HG03520 (cell line): ENCODE measurements at regions not wholly inside any gene's neighbourhood (a gene's known extent, or its start where the extent isn't known, plus 50 kb on each side); places are given as distances from the start of the nearest gene placed in this dataset.
A peak's percentile ranks its signal among the peaks of the same experiment; 100 is the strongest.
"Not testable (repeated sequence)": the region's sequence is repeated elsewhere in the genome, so short reads cannot be mapped to it uniquely, and the experiment has no call there.

ENCODE experiments used
- ATAC-seq: cut with Tn5 transposase; IDR thresholded peaks from one replicate; pipeline ENCODE4 v1.9.1; 2021; ENCODE audit warnings: mild to moderate bottlenecking, moderate library complexity; ENCODE audit not compliant: unreplicated experiment

DNA sequence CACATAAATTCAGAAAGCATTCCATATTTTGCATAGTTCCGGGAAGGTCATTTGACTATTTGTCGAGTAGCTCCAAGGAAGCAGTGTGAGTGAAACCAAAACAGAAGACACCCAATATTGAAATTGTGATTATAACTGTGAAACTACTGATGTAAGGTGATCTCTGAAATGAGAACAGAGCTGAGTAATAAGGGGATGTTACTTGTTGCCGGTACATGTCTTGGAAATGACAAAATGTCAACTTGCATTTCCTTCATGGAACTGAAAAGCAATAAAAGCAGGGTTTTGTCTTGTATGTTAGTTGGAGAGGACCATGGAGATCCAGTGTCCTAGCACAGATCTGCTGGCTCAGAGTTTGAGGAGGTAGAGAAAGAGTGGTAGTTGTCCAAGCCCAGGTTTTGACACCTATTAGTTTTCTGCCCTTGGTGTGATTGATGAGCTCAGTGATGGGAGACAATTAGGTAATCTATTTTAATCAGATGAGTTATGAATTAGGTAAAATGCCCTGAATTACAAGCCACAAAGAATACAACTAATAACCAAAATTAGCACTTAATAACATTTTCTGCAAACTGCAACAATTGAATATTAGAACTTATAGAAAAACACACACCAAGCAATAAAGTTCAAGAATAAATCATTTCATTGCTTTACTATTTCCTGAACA, 58.7 kb upstream of the ZNF519 start:
- ATAC-seq: peak; percentile 95

DNA sequence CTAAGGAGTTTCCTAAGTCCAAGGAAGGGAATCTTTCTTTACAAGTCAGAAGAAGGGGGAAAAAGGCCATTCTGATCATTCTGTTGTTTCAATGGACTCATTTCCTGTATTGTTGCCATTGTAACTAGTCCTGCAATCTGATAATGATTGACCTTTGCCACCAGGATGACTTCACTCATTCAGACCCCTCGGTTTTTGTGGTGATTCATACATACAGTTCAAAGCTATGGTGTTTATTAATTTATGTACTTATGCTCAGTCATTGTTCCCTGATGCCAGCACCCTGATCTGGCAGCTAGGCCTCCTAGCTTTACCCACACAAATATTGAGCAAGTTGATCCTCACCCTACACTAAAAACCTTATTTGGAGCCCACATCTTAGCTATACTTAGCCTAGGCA, 57.6 kb upstream of the ZNF519 start:
- no peak for ATAC-seq

DNA sequence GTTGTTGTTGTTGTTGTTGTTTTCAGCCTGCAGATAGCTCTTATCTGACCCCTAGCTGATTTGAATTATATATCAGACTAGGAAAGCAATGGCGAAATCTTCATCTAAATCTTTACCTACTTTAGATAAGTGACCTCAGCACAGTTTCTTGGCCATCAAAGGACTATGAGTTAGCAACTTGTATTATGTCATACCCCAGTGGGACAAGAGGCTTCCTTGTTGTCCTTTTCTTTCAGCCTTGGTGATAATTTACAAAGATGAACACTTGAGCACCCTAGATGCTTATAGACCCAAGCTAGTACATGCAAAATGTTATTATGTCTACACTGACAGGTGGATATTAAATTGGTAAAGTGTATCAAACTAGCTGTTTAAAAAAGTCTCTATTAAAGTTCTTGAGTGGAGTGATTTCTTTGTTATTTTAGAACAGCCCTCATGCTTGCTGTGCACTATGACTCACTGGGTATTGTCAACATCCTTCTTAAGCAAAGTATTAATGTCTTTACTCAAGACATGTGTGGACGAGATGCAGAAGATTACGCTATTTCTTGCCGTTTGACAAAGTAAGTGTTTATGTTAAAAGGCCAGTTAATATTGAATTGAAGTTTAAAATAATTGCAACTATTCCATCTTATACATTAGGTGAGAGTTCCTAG, 56.6 kb upstream of the ZNF519 start:
- ATAC-seq: not testable (repeated sequence)
